Central memory CD8-positive, alpha-beta T cell (primary cell): ENCODE measurements at regions not wholly inside any gene's neighbourhood (a gene's known extent, or its start where the extent isn't known, plus 50 kb on each side); places are given as distances from the start of the nearest gene placed in this dataset.
"Not testable (repeated sequence)": the region's sequence is repeated elsewhere in the genome, so short reads cannot be mapped to it uniquely, and the experiment has no call there.

Experiments used
- ATAC-seq: fragments of 150-1000 bp; cut with Tn5 transposase; replicated peaks from 2 replicates; pipeline ENCODE4 v1.10.0; 2022; ENCODE audit warnings: mild to moderate bottlenecking, moderate FRiP score, moderate number of reproducible peaks; ENCODE audit not compliant: poor library complexity, severe bottlenecking; ENCODE audit errors: extremely low read depth
- DNase-seq, 2 donors: peaks; one replicate each; pipeline ENCODE4 v3.0.0; 2021; ENCODE audit warnings: low spot score in 2 of 2
- H3K27ac Mint-ChIP-seq: one replicate; pipeline ENCODE4 v1.8.0; 2022; ENCODE audit warnings: low read depth, mild to moderate bottlenecking, moderate library complexity, mixed read lengths
- H3K27me3 Mint-ChIP-seq: one replicate; pipeline ENCODE4 v1.8.0; 2022; ENCODE audit warnings: mixed read lengths
- H3K36me3 Mint-ChIP-seq: one replicate; pipeline ENCODE4 v1.8.0; 2022; ENCODE audit warnings: mild to moderate bottlenecking, moderate library complexity, mixed read lengths; ENCODE audit not compliant: insufficient read depth
- H3K4me1 Mint-ChIP-seq: one replicate; pipeline ENCODE4 v1.8.0; 2022; ENCODE audit warnings: mixed read lengths
- H3K4me3 Mint-ChIP-seq: one replicate; pipeline ENCODE4 v1.8.0; 2022; ENCODE audit warnings: mild to moderate bottlenecking, moderate library complexity, mixed read lengths
- H3K9me3 Mint-ChIP-seq: one replicate; pipeline ENCODE4 v1.8.0; 2022; ENCODE audit warnings: mixed read lengths

DNA sequence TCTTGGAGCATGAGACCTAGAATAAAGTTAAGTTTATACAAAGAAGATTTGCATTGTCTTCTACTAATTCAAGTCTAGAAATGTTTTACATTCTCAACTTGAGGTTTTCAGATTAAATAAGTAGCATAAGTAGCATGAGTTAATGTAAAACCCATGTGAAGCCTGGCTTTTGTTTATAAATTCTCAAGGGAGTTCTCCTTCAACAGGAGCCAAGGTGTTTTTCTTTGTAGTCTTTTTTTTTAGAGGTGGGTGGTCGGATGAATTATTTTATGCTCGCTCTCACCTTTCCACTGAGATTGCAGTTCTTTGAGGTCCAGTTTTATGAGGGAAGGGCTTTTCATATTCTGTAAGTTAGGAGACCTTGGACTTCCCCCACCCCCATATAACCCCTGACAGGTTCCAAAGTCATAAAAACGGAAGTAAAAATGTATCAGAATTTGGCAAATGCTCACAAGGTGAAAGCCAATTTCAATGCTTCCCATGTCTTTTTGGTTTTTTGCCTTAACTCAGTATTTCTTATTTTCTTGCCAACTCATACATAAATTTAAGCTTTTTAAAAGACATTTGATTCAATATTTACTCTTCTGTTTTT lies 244.3 kb upstream of the ASCC3 start:
- Mint-ChIP-seq H3K36me3 (no peaks in the 10 kb centered on the region), H3K4me3 (no peak overlapping the region), H3K9me3 (no peaks in the 10 kb centered on the region), H3K4me1 (no peaks in the 10 kb centered on the region), H3K27ac (no peak overlapping the region), H3K27me3 (no peaks in the 10 kb centered on the region)
- DNase-seq = no peak
- ATAC-seq = no peak

DNA sequence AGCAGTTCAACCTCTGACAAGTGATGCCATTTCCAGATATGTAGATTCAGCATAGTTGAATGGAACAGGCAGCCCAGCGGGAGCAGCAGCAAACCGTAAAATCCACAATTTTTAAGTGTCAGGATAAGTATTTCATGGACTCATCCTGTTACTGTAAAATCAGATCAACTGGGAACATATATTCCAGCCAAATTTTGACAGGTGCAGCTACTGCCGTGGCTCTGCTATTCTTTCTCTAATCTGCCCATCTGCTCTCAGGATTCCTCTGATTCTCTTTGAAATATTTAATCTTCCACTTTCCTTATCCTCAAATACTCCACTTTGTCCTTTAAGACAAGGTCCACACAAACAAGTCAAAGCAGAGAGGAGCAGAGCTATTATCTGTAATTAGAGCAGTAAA lies 245.4 kb upstream of the ASCC3 start:
- Mint-ChIP-seq H3K27me3 (no peaks in the 10 kb centered on the region), H3K9me3 (no peaks in the 10 kb centered on the region), H3K27ac (no peak overlapping the region), H3K4me3 (no peak overlapping the region), H3K4me1 (no peaks in the 10 kb centered on the region), H3K36me3 (no peaks in the 10 kb centered on the region)
- ATAC-seq (no peak), DNase-seq (no peak)

DNA sequence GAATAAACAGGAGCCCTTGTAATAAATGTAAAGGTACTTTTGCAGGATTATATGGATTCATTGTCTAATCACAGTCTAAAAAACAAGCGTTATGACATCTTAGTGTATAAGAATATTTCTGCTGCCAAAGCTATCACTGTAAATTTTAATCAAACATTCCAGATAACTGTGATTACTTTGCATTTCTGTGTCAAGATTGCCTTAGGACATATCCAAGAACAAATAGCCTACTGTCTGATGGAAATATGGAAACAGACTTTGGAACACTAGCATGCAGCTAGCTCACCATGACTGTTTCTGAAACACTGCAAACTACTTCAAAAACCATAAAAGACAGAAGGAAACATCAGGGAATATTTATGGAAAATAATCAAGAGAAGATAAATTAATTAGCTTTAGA lies 248.7 kb upstream of the ASCC3 start:
- peaks cover 9% of the 10 kb centered on the region for H3K9me3 Mint-ChIP-seq
- no peak overlapping the region for H3K27ac Mint-ChIP-seq
- no peak overlapping the region for H3K4me3 Mint-ChIP-seq
- DNase-seq (no peak), ATAC-seq (no peak)
- no peaks in the 10 kb centered on the region for H3K36me3 Mint-ChIP-seq
- H3K4me1 Mint-ChIP-seq = no peaks in the 10 kb centered on the region
- no peaks in the 10 kb centered on the region for H3K27me3 Mint-ChIP-seq

DNA sequence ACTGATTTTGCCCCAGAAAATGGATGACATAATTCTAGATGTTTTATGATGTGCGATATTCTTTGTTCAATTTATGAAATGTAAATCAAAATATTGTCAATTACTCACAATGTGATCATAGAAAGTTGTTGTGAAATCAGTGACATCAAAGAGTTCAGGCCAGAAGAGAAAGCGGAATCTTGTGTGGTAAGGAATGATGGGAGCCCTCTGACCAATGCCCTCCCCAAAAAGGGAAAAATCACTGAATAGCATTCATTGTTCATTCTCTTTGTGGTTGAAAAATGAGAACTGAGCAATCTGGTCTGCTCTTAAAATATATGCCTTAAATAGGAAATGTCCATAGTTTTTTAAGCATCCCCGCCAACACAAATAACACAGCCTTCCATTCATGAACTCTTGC lies 247.1 kb upstream of the GRIK2 start:
- no peaks in the 10 kb centered on the region for H3K27me3 Mint-ChIP-seq
- no peaks in the 10 kb centered on the region for H3K36me3 Mint-ChIP-seq
- ATAC-seq = no peak
- no peak overlapping the region for H3K27ac Mint-ChIP-seq
- no peak for DNase-seq
- H3K9me3 Mint-ChIP-seq = peaks cover 4% of the 10 kb centered on the region
- H3K4me1 Mint-ChIP-seq = no peaks in the 10 kb centered on the region
- H3K4me3 Mint-ChIP-seq = no peak overlapping the region

DNA sequence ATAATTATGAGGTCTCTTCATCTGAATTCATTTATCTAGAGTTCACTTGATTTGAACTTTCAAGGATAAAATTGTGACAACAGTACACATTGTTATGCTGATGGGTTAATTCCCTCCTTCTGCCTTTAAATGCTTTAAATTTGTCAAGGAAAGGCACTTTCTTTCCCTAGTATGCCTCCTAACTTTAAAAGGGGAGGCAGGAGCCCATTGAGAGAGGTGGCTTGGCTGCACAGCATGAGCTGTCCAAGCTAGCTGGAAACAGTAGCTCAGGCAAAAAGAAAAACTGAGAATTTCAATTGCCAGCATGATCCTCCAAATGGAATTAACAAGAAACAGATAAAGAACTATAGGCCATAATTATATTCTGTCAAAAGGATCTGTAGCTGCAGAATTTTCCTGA lies 243.3 kb upstream of the GRIK2 start:
- no peak for ATAC-seq

DNA sequence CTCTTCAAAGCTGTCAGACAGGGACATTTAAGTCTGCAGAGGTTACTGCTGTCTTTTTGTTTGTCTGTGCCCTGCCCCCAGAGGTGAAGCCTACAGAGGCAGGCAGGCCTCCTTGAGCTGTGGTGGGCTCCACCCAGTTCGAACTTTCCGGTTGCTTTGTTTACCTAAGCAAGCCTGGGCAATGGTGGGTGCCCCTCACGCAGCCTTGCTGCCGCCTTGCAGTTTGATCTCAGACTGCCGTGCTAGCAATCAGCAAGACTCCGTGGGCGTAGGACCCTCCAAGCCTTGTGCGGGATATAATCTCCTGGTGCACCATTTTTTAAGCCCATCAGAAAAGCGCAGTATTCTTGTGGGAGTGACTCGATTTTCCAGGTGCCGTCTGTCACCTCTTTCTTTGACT lies 235.9 kb upstream of the GRIK2 start:
- peaks cover 16% of the 10 kb centered on the region for H3K9me3 Mint-ChIP-seq
- H3K27me3 Mint-ChIP-seq, H3K4me3 Mint-ChIP-seq, ATAC-seq, DNase-seq, H3K36me3 Mint-ChIP-seq, H3K27ac Mint-ChIP-seq, H3K4me1 Mint-ChIP-seq: not testable (repeated sequence)

More for the DNA sequence above, 243.3 kb upstream of the GRIK2 start:
- no peak overlapping the region for H3K27ac Mint-ChIP-seq
- no peak overlapping the region for H3K4me3 Mint-ChIP-seq
- H3K27me3 Mint-ChIP-seq = no peaks in the 10 kb centered on the region
- DNase-seq = no peak
- no peaks in the 10 kb centered on the region for H3K4me1 Mint-ChIP-seq
- peaks cover 4% of the 10 kb centered on the region for H3K9me3 Mint-ChIP-seq
- H3K36me3 Mint-ChIP-seq = no peaks in the 10 kb centered on the region

DNA sequence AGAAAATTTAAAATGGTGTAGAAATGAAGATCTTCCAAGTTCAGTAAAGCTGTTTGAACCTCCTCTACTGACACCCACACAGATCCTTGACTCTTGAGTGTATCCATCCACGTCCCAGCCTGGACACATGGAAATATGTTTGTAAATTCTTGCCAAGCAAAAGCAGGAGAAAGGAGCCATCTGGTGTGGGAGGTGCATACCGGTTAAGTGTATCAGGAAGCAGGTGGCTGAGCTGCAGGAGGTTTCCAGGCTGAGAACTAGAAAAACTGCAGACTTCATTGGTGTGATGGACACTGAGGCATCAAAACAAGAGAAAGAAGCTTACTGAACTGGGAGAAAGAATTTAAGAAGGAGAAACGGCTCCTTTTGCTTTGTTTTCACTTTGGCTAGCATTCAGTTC lies 229.9 kb upstream of the GRIK2 start:
- Mint-ChIP-seq H3K27ac (no peak overlapping the region), H3K27me3 (no peaks in the 10 kb centered on the region), H3K9me3 (peaks cover 9% of the 10 kb centered on the region), H3K4me3 (no peak overlapping the region), H3K36me3 (no peaks in the 10 kb centered on the region), H3K4me1 (no peaks in the 10 kb centered on the region)
- DNase-seq (no peak), ATAC-seq (no peak)

DNA sequence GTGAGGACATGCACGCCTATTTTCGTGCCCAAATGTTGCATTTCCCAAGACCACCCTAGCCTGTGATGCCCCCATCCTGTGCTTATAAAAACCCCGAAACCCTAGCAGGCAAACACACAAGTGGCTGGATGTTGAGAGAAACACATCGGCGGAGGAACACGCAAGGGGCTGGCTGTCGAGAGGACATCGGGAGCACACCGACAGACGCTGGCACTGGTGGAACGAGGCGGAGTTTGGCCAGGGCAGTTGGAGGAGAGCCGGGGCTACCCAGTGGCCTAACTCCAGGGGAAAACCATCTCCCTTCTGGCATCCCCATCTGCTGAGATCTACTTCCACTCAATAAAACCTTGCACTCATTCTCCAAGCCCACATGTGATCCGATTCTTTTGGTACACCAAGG lies 225.9 kb upstream of the GRIK2 start:
- H3K36me3 Mint-ChIP-seq = no peaks in the 10 kb centered on the region
- H3K4me1 Mint-ChIP-seq = no peaks in the 10 kb centered on the region
- H3K27me3 Mint-ChIP-seq = no peaks in the 10 kb centered on the region
- H3K4me3 Mint-ChIP-seq = no peak overlapping the region
- no peak for DNase-seq
- no peak overlapping the region for H3K27ac Mint-ChIP-seq
- ATAC-seq = no peak
- H3K9me3 Mint-ChIP-seq = peaks cover 22% of the 10 kb centered on the region

DNA sequence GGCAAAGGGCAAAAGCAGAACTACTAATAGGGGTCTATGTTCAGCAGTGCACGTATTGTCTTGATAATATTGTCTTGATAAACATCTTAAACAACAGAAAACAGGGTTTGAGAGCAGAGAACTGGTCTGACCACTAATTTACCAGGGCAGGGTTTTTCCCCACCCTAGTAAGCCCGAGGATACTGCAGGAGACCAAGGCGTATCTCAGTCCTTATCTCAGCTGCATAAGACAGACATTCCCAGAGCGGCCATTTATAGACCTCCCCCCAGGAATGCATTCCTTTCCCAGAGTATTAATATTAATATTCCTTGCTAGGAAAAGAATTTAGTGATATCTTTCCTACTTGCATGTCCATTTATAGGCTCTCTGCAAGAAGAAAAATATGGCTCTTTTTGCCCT lies 222.5 kb upstream of the GRIK2 start:
- not testable (repeated sequence) for H3K4me1 Mint-ChIP-seq, H3K27me3 Mint-ChIP-seq, DNase-seq, H3K36me3 Mint-ChIP-seq, ATAC-seq, H3K4me3 Mint-ChIP-seq, H3K27ac Mint-ChIP-seq
- H3K9me3 Mint-ChIP-seq = peaks cover 22% of the 10 kb centered on the region

DNA sequence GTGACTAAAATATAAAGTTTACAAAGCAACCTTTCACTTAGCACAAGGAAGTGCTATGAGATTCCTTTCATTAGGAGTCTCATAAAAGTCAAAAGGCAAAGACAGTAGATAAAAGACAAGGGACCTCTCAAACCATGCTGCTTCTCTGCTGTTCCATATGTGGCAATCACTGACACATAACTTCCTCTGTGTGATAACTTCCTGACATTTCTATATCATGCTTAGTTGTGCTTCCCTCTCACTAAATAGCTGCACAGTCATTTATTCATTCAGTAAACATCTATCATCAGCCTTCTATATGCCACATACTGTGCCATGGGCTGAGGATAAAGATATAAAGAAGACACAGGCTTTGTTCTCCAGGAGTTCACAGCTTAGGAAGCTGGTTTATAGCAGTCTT lies 214.8 kb upstream of the GRIK2 start:
- DNase-seq (no peak), ATAC-seq (no peak)
- Mint-ChIP-seq H3K27me3 (no peaks in the 10 kb centered on the region), H3K9me3 (peaks cover 6% of the 10 kb centered on the region), H3K36me3 (no peaks in the 10 kb centered on the region), H3K4me1 (no peaks in the 10 kb centered on the region), H3K4me3 (no peak overlapping the region), H3K27ac (no peak overlapping the region)

DNA sequence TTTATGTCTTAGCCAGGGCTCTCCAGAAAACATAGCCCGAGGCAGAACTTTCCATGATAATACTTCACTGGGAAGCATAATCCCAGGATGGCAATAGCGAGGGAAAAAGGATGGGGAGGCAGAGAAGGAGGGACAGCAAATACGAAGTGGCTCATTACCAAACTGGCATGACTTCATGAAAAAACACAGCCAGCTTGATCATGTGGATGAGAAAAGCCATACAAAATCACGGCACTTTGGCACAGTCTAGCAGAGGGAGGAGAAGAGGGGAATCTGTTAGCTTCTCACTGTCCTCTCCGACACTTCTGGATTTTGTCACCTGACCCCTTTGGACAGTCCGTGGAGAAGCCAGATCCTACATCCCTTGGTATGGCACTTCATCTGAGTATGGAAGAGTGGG lies 212.5 kb upstream of the GRIK2 start:
- Mint-ChIP-seq H3K4me3 (no peak overlapping the region), H3K4me1 (no peaks in the 10 kb centered on the region), H3K36me3 (no peaks in the 10 kb centered on the region), H3K27me3 (no peaks in the 10 kb centered on the region), H3K27ac (no peak overlapping the region), H3K9me3 (peaks cover 6% of the 10 kb centered on the region)
- no peak for DNase-seq
- ATAC-seq = no peak

DNA sequence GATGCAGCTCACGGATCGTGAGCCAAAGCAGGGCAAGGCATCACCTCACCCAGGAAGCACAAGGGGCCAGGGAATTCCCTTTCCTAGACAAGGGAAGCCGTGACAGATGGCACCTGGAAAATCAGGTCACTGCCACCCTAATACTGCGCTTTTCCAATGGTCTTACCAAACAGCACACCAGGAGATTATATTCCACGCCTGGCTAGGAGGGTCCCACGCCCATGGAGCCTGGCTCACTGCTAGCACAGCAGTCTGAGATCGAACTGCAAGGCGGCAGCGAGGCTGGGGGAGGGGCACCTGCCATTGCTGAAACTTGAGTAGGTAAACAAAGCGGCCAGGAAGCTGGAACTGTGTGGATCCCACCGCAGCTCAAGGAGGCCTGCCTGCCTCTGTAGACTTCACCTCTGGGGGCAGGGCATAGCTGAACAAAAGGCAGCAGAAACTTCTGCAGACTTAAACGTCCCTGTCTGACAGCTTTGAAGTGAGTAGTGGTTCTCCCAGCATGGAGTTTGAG lies 205.2 kb upstream of the GRIK2 start:
- H3K4me1 Mint-ChIP-seq, H3K27me3 Mint-ChIP-seq, H3K36me3 Mint-ChIP-seq, H3K4me3 Mint-ChIP-seq, DNase-seq, ATAC-seq, H3K27ac Mint-ChIP-seq, H3K9me3 Mint-ChIP-seq: not testable (repeated sequence)

DNA sequence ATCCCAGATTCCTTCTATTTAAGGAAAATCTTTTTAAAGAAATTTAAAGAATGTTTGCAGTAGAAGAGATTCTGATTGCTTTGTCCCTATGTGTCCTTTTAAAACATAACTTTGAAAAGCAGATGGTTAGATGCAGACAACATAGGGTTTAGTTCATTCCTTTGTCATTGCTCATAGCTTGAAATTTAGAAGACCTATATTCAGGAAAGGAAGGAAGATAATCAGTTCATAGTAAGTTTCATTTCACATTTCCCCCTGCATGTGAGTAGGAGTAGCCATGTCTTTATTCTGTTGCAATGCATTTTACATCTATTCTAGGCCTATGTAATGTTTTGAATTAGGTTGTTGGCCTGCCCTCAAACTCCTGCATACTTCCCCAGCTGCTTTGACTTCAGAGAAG lies 197.9 kb upstream of the GRIK2 start:
- peaks cover 7% of the 10 kb centered on the region for H3K9me3 Mint-ChIP-seq
- no peaks in the 10 kb centered on the region for H3K27me3 Mint-ChIP-seq
- ATAC-seq (no peak), DNase-seq (no peak)
- H3K4me1 Mint-ChIP-seq = no peaks in the 10 kb centered on the region
- H3K27ac Mint-ChIP-seq = no peak overlapping the region
- no peak overlapping the region for H3K4me3 Mint-ChIP-seq
- H3K36me3 Mint-ChIP-seq = no peaks in the 10 kb centered on the region

DNA sequence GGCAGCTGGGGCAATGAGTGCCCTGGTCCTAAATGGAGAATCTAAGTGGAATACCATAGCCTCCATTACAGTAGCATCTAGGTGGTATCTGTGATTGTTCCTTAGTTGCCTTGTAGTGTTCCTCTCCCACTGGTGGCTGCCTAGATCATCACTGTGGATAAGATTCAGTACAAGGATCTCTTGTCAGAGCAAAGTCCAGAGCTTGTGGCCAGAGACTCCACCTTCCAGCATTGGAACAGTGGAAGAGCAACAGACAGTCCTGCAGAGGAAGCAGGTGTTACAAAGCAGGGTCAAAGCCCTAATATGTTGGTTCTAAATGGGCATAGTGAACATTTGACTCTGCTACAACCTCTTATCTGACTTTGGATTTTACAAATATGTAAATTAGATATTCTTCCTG lies 194.1 kb upstream of the GRIK2 start:
- H3K9me3 Mint-ChIP-seq = peaks cover 7% of the 10 kb centered on the region
- no peak overlapping the region for H3K27ac Mint-ChIP-seq
- H3K4me3 Mint-ChIP-seq = no peak overlapping the region
- no peak for DNase-seq
- no peaks in the 10 kb centered on the region for H3K4me1 Mint-ChIP-seq
- no peaks in the 10 kb centered on the region for H3K36me3 Mint-ChIP-seq
- H3K27me3 Mint-ChIP-seq = no peaks in the 10 kb centered on the region
- no peak for ATAC-seq
